ENCODE measurements at regions not wholly inside any gene's neighbourhood (a gene's known extent, or its start where the extent isn't known, plus 50 kb on each side); places are given as distances from the start of the nearest gene placed in this dataset.
"Not testable (repeated sequence)": the region's sequence is repeated elsewhere in the genome, so short reads cannot be mapped to it uniquely, and the experiment has no call there.

GRCh38 chr14:105908006-105908405 lies 381.6 kb downstream of the TMEM121 start:
- H3K79me2 ChIP-seq (ENCODE audit: insufficient read depth, low read length) = no peaks in the 10 kb centered on the region
- no peak overlapping the region for H3K4me3 ChIP-seq (ENCODE audit: insufficient read depth, low read depth, low read length)
- Mint-ChIP-seq H3K4me3 (ENCODE audit: unreplicated experiment) (no peak overlapping the region), H3K27ac (ENCODE audit: unreplicated experiment) (no peak overlapping the region), H3K9me3 (ENCODE audit: unreplicated experiment) (peaks cover 23% of the 10 kb centered on the region), H3K27me3 (ENCODE audit: low read depth, unreplicated experiment) (no peaks in the 10 kb centered on the region), H3K36me3 (ENCODE audit: low read depth, unreplicated experiment) (no peaks in the 10 kb centered on the region), H3K4me1 (ENCODE audit: low read depth, unreplicated experiment) (no peaks in the 10 kb centered on the region)
- no peak overlapping the region for H2AFZ ChIP-seq (ENCODE audit: low read depth, low read length)
- no peak for DNase-seq (ENCODE audit: low read depth)
- no peaks in the 10 kb centered on the region for H3K27me3 ChIP-seq (ENCODE audit: insufficient read depth, low read length)
- FAIRE-seq = no peak
- no peaks in the 10 kb centered on the region for H3K4me1 ChIP-seq (ENCODE audit: insufficient read depth, low read length)
- no peak for TF ChIP-seq EZH2 (IDR thresholded peaks at IDR 0.05; ENCODE audit: insufficient read depth, low read length)
- TF ChIP-seq, protein P1, sequence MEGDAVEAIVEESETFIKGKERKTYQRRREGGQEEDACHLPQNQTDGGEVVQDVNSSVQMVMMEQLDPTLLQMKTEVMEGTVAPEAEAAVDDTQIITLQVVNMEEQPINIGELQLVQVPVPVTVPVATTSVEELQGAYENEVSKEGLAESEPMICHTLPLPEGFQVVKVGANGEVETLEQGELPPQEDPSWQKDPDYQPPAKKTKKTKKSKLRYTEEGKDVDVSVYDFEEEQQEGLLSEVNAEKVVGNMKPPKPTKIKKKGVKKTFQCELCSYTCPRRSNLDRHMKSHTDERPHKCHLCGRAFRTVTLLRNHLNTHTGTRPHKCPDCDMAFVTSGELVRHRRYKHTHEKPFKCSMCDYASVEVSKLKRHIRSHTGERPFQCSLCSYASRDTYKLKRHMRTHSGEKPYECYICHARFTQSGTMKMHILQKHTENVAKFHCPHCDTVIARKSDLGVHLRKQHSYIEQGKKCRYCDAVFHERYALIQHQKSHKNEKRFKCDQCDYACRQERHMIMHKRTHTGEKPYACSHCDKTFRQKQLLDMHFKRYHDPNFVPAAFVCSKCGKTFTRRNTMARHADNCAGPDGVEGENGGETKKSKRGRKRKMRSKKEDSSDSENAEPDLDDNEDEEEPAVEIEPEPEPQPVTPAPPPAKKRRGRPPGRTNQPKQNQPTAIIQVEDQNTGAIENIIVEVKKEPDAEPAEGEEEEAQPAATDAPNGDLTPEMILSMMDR (IDR thresholded peaks at IDR 0.05; ENCODE audit: insufficient read depth, low read depth, low read length) = no peak
- H3K4me2 ChIP-seq (ENCODE audit: low read length) = no peak overlapping the region
- H3K9me3 ChIP-seq (ENCODE audit: insufficient read depth, low read depth, low read length) = peaks cover 18% of the 10 kb centered on the region
- no peaks in the 10 kb centered on the region for H3K36me3 ChIP-seq (ENCODE audit: insufficient read depth, low read length)
- H3K9ac ChIP-seq (ENCODE audit: low read length) = no peak overlapping the region
- no peak overlapping the region for H3K27ac ChIP-seq (ENCODE audit: low read depth, low read length)
- no peaks in the 10 kb centered on the region for H4K20me1 ChIP-seq (ENCODE audit: insufficient read depth, low read length)

DNA sequence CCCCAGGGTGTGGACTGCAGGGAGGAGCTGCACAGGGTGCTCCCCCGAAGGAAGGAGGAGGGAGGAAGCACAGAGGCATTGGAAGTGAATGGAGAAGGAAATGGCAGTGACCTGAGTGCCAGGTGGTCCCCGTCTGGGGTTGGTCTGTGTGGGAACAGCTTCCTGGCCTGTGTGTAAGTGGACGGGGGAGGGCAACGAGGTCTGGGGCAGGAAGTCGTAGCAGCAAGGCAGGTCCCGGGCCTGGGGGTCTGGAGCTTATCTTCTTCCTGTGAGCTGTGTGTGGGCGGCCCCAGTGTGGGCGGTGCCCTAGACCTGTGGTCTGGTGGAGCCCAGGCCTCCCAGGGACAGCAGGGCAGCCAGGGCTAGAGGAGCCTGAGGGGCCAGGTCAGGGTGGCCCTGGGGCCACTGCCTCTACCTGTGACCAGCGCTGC lies 382.1 kb downstream of the TMEM121 start:
- no peak overlapping the region for H3K27ac Mint-ChIP-seq (ENCODE audit: unreplicated experiment)
- no peaks in the 10 kb centered on the region for H3K27me3 Mint-ChIP-seq (ENCODE audit: low read depth, unreplicated experiment)
- no peaks in the 10 kb centered on the region for H3K36me3 Mint-ChIP-seq (ENCODE audit: low read depth, unreplicated experiment)
- no peak overlapping the region for H3K4me2 ChIP-seq (ENCODE audit: low read length)
- no peak overlapping the region for H3K27ac ChIP-seq (ENCODE audit: low read depth, low read length)
- no peak overlapping the region for H2AFZ ChIP-seq (ENCODE audit: low read depth, low read length)
- no peaks in the 10 kb centered on the region for H4K20me1 ChIP-seq (ENCODE audit: insufficient read depth, low read length)
- no peak overlapping the region for H3K4me3 ChIP-seq (ENCODE audit: insufficient read depth, low read depth, low read length)
- no peak for FAIRE-seq
- peaks cover 24% of the 10 kb centered on the region for H3K9me3 Mint-ChIP-seq (ENCODE audit: unreplicated experiment)
- no peaks in the 10 kb centered on the region for H3K36me3 ChIP-seq (ENCODE audit: insufficient read depth, low read length)
- H3K4me1 ChIP-seq (ENCODE audit: insufficient read depth, low read length) = no peaks in the 10 kb centered on the region
- H3K9me3 ChIP-seq (ENCODE audit: insufficient read depth, low read depth, low read length) = peaks cover 13% of the 10 kb centered on the region
- H3K27me3 ChIP-seq (ENCODE audit: insufficient read depth, low read length) = no peaks in the 10 kb centered on the region
- no peak for DNase-seq (ENCODE audit: low read depth)
- TF ChIP-seq EZH2 (IDR thresholded peaks at IDR 0.05; ENCODE audit: insufficient read depth, low read length) = no peak
- TF ChIP-seq, protein P1 (IDR thresholded peaks at IDR 0.05; ENCODE audit: insufficient read depth, low read depth, low read length) = no peak
- no peak overlapping the region for H3K4me3 Mint-ChIP-seq (ENCODE audit: unreplicated experiment)
- no peaks in the 10 kb centered on the region for H3K4me1 Mint-ChIP-seq (ENCODE audit: low read depth, unreplicated experiment)
- H3K79me2 ChIP-seq (ENCODE audit: insufficient read depth, low read length) = no peaks in the 10 kb centered on the region
- no peak overlapping the region for H3K9ac ChIP-seq (ENCODE audit: low read length)

GRCh38 chr14:105909046-105909827 lies 382.9 kb downstream of the TMEM121 start:
- no peaks in the 10 kb centered on the region for H3K27me3 Mint-ChIP-seq (ENCODE audit: low read depth, unreplicated experiment)
- no peak for DNase-seq (ENCODE audit: low read depth)
- H3K27ac ChIP-seq (ENCODE audit: low read depth, low read length) = no peak overlapping the region
- no peaks in the 10 kb centered on the region for H3K4me1 Mint-ChIP-seq (ENCODE audit: low read depth, unreplicated experiment)
- H3K27me3 ChIP-seq (ENCODE audit: insufficient read depth, low read length) = no peaks in the 10 kb centered on the region
- no peak overlapping the region for H3K4me3 ChIP-seq (ENCODE audit: insufficient read depth, low read depth, low read length)
- H3K9ac ChIP-seq (ENCODE audit: low read length) = no peak overlapping the region
- no peaks in the 10 kb centered on the region for H3K36me3 Mint-ChIP-seq (ENCODE audit: low read depth, unreplicated experiment)
- peaks cover 6% of the 10 kb centered on the region for H3K9me3 ChIP-seq (ENCODE audit: insufficient read depth, low read depth, low read length)
- H3K4me2 ChIP-seq (ENCODE audit: low read length) = no peak overlapping the region
- H3K9me3 Mint-ChIP-seq (ENCODE audit: unreplicated experiment) = peaks cover 24% of the 10 kb centered on the region
- H3K27ac Mint-ChIP-seq (ENCODE audit: unreplicated experiment) = no peak overlapping the region
- no peaks in the 10 kb centered on the region for H4K20me1 ChIP-seq (ENCODE audit: insufficient read depth, low read length)
- TF ChIP-seq, protein P1 (IDR thresholded peaks at IDR 0.05; ENCODE audit: insufficient read depth, low read depth, low read length) = no peak
- TF ChIP-seq EZH2 (IDR thresholded peaks at IDR 0.05; ENCODE audit: insufficient read depth, low read length) = no peak
- H3K4me3 Mint-ChIP-seq (ENCODE audit: unreplicated experiment) = no peak overlapping the region
- H3K79me2 ChIP-seq (ENCODE audit: insufficient read depth, low read length) = no peaks in the 10 kb centered on the region
- no peak overlapping the region for H2AFZ ChIP-seq (ENCODE audit: low read depth, low read length)
- H3K4me1 ChIP-seq (ENCODE audit: insufficient read depth, low read length) = no peaks in the 10 kb centered on the region
- H3K36me3 ChIP-seq (ENCODE audit: insufficient read depth, low read length) = no peaks in the 10 kb centered on the region
- FAIRE-seq = no peak

- peaks cover 26% of the 10 kb centered on the region for H3K9me3 Mint-ChIP-seq (ENCODE audit: unreplicated experiment)
- H4K20me1 ChIP-seq (ENCODE audit: insufficient read depth, low read length); H3K27me3 ChIP-seq (ENCODE audit: insufficient read depth, low read length); H3K27me3 Mint-ChIP-seq (ENCODE audit: low read depth, unreplicated experiment); H2AFZ ChIP-seq (ENCODE audit: low read depth, low read length); FAIRE-seq; H3K4me2 ChIP-seq (ENCODE audit: low read length); H3K36me3 Mint-ChIP-seq (ENCODE audit: low read depth, unreplicated experiment); H3K27ac ChIP-seq (ENCODE audit: low read depth, low read length); H3K4me1 ChIP-seq (ENCODE audit: insufficient read depth, low read length); H3K4me1 Mint-ChIP-seq (ENCODE audit: low read depth, unreplicated experiment); H3K4me3 Mint-ChIP-seq (ENCODE audit: unreplicated experiment); H3K36me3 ChIP-seq (ENCODE audit: insufficient read depth, low read length); H3K27ac Mint-ChIP-seq (ENCODE audit: unreplicated experiment); H3K9ac ChIP-seq (ENCODE audit: low read length); H3K9me3 ChIP-seq (ENCODE audit: insufficient read depth, low read depth, low read length); DNase-seq (ENCODE audit: low read depth); H3K4me3 ChIP-seq (ENCODE audit: insufficient read depth, low read depth, low read length); H3K79me2 ChIP-seq (ENCODE audit: insufficient read depth, low read length): not testable (repeated sequence)
Observed at GRCh38 chr14:105909828-105910120, 383.4 kb downstream of the TMEM121 start.
